CD4-positive, alpha-beta T cell treated with Interleukin-15 for 1 hour (primary cell): ENCODE measurements at regions not wholly inside any gene's neighbourhood (a gene's known extent, or its start where the extent isn't known, plus 50 kb on each side); places are given as distances from the start of the nearest gene placed in this dataset.
"Not testable (repeated sequence)": the region's sequence is repeated elsewhere in the genome, so short reads cannot be mapped to it uniquely, and the experiment has no call there.

Experiments used
- DNase-seq: peaks from one replicate; pipeline ENCODE4 v3.0.0-alpha.2; 2020

DNA sequence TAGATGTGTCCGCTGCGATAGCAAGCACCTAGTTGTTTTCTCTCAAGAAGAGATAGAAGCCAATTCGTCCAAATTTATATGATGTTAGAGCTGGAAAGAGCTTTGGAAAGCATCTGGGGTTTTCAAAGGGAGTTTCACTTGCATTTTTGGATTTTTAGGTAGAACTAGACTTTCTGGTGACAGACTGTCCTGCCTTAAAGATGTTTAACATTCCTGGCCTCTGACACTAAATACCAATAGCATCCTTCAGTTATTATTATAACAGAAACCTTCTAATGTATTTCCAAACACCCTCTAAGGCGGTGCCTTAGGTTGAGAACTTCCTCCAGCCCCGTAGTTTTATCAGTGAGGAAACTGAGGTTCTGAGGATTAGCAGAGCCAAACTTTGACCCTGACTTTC, 305.3 kb downstream of the SATB1 start:
- no peak for DNase-seq

- no peak for DNase-seq
Observed at GRCh38 chr3:18114894-18115293, 310.2 kb downstream of the SATB1 start.

GRCh38 chr3:18113417-18113816, 311.7 kb downstream of the SATB1 start:
- DNase-seq: no peak

- DNase-seq: no peak
Observed at GRCh38 chr3:18112674-18113375, 312.3 kb downstream of the SATB1 start.

DNA sequence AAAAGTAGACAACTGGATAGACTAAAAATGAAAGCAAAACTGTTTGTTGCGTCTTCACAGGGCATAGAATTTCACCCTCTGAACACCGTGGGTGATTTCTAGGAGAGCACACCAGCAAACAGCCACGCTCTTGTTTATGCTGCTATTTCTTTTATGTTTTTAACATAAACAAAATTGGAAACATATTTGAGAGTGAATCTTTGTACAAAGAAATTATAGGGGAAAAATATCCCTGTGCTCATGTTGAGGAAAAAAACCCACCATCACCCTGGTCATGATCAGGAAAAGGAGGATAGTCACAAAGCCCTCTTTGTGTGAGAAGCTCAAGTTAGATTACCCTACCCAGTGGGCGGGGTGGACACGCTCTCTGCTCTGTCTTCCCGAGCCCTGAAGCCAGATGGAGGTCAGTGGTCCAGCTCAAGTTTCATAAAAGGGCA, 313.3 kb downstream of the SATB1 start:
- DNase-seq: no peak

GRCh38 chr3:18103591-18103990, 321.5 kb downstream of the SATB1 start:
- no peak for DNase-seq

DNA sequence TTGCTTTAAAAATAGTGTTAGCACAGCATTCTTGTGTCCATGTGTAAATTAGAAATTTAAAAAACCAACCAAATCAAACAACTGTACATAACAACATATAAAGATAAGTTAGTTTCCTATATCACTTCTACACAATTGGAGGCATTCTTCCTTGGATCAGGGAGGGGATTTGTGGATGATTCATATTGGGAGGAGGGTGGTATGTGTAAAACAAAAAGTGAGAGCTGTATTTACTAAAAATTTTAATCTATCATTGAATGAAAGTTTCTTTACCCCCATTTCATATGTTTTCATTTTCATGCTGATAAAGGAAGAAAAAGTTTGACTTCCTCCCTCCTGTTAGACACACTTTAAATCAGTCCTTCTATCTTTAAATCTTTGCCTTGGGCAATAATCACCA, 325.0 kb downstream of the SATB1 start:
- no peak for DNase-seq

DNA sequence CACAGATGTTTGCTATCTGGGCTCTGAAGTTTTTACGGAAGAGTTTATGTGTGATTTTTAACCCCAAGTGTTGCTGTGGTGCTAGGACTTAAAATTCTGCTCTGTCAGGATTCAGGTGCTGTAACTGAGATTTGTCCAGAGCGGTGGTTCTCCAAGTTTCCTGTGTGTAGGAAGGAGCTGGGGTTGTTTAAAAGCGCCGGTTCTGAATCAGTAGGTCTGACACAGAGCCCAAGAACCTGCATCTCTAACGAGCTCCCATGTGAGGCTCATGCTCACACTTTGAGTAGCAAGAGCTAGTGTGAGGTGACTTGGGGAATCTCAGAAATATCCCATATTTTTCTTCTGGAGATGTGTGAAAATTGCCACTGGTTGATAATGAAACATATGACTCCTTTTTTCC, 325.5 kb downstream of the SATB1 start:
- DNase-seq: no peak

DNA sequence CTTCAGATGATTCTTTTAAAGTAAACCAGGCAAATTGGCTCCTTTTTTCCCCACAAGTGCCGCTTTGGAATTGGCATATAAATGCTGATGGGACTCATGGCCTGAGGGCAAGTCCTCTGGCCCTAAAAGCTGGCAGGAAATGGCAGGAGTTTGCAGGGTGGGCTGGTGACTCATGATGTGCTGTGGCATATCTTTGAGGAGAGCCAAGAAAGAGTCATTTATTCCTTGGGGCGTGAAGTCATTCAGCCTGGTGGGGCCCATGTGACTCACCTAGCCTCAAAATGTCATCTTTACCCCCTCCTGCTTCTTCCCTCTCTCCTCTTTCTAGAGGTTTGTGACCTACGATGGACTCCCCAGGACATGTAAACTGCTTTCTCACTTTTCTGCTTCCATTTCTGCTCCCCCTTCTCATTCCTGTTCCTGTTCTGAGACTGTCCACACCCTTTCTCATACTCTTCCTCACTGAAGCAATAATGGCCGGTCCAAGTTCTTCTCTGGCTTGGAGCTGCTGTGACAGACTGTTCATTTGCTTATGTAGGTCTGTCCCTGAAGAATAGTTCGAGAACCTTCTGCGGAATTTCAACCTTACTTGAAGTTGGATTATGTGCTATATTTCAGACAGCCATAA, 326.1 kb downstream of the SATB1 start:
- DNase-seq: no peak

GRCh38 chr3:18097989-18098388, 327.1 kb downstream of the SATB1 start:
- no peak for DNase-seq

- DNase-seq: no peak
Observed at GRCh38 chr3:18097473-18097872, 327.7 kb downstream of the SATB1 start.

DNA sequence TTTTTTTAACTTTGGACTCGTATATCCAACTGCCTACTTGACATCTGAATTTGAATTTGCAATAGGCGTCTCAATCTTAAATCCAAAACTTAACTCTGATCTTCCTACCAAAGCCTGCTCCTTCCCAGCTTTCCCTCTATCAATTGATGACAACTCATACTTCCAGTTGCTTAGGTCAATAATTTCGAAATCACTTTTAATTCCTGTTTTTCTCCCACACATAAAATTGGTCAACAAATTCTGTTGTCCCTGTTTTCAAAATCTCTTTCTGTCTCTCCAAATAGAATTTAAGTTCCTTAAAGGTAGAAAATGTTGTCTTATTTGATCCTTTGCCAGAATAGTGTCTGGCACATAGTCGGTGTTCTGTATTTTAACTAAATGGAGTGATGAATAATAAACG, 332.4 kb downstream of the SATB1 start:
- DNase-seq: no peak

DNA sequence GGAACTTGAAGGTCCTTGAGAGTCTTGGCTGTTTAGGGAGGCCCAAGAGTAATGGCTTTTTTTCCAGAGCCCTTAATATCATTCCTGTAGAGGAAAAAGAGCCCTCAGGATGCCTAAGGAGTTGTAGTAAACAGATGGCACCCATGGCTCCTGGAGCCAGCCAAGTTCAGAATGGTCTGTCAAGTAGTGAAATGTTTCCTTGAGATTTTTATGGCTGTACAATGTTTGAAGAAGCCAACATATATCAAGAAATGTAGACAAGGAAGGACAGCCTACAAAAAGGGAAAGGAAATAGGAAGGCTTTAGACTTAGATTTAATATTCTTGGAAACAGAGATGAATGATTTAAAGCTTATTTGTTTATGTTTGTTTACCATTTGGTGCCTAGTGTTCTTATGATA, 334.8 kb downstream of the SATB1 start:
- no peak for DNase-seq

DNA sequence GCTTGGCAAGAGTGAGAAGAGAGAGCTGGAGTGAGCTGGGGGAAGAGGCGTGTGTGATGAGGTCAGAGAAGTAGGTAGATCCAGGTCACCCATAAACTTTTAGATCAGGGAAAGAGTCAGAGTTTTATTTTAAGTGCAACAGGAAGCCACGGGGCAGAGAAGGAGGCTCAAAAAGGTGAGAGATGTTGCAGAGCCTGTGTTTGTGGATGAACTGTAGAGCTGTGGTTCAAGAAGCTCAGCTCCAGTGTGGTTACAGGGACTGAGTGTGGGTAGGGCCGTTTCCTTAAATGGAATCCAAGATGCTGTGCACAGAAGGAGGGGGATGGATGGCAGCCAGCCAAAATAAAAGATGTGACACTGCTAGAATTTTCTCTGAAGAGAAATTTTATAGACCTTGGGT, 337.2 kb downstream of the SATB1 start:
- DNase-seq: no peak

GRCh38 chr3:18086760-18087159, 338.4 kb downstream of the SATB1 start:
- DNase-seq: no peak

DNA sequence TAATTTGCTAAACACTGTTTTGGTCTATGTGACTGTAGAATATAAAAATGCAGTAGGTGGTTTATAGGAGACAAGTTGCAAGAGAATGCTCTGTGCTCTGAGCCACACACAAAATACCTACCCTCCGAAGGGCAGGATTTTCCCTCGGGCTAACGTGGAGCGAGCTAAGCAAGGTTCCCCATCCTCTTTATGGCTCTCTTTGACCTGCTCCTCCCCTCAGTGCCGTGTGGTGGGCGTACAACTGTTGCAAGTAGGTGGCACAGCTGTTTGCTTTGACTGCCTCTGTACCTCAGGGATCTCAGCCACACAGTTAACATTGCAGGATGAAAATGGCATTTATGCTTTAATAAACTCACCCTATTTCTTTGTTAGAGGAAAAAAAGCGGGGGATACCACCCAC, 339.1 kb downstream of the SATB1 start:
- no peak for DNase-seq

GRCh38 chr3:18085429-18085828, 339.7 kb downstream of the SATB1 start:
- no peak for DNase-seq

DNA sequence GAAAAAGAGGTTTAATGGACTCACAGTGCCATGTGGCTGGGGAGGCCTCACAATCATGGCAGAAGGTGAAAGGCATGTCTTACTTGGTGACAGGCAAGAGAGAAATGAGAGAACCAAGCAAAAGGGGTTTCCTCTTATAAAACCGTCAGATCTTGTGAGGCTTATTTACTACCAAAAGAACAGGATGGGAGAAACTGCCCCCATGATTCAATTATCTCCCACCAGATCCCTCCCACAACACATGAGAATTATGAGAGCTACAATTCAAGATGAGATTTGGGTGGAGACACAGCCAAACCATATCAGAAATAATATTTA, 340.8 kb upstream of the TBC1D5 start:
- DNase-seq: not testable (repeated sequence)

DNA sequence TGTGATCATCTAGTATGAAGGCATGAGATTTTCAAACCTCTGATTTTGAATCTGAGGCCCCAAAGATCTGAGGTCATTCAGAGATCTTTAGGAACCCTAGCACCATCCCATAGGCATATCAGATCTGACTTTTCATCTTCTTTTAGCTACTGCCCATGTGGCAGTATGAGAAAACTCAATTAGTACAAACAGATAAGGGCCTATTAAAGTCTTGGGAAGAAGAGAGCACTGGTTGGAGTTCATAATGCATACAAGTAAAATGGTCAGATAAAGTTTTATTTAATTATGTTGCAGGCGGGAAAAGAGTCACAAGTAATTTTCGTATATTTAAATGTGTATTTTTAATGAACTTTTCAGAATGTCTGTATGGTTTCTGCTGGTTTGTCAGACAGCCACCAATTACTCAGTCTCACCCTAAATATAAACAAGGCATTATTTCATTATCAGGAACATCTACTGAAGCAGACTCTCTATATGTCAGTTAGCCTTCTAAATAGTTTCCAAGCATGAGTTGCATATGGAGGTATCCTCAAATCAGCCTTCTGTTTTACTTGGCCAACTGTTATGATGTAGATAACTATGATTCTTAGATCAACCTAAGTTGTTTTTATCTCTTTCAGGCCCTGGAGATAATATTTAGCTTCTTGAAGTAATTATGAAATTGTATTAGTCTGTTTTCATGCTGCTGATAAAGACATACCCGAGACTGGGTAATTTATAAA, 340.3 kb upstream of the TBC1D5 start:
- DNase-seq: no peak

GRCh38 chr3:18080198-18080689, 337.8 kb upstream of the TBC1D5 start:
- DNase-seq: no peak

DNA sequence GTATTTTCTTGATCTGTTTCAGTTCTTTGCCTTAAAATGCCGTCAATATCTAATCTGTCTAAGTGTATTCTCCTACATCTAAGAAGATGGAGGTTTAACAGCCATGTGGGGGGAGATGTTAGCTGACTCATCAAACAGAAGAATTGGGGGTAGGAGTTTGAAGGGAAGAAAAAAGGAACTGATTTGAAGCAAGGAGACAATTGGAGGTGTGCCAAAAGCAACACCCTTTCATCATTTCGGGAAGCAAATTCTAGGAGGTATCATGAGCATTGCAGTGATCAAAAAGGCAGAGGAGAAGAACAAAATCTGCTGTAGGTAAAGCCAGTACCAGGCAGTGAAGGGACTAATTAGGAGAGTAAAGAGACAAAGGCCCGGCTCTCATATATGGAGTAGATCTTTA, 337.3 kb upstream of the TBC1D5 start:
- no peak for DNase-seq

DNA sequence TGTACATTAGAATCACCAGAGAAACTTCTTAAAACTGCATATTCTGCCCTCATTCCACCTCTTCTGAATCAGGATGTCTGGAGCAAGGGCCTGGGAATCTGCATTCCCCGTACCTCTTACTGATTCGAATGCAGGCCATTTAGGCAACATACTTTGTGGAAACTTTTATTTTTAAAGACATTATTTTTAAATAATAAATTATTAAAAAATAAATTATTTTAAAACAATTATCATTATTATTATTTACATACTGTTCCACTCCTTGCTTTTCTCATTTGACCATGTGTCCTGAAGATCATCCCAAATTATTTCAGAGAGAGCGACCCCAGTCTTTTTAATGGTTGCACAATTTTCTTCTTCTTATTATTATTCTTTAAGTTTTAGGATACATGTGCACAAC, 336.6 kb upstream of the TBC1D5 start:
- DNase-seq: no peak

- DNase-seq: no peak
Observed at GRCh38 chr3:18077128-18077840, 334.9 kb upstream of the TBC1D5 start.

GRCh38 chr3:18076301-18076700, 333.9 kb upstream of the TBC1D5 start:
- DNase-seq: no peak
